DOHH2 (cell line): ENCODE measurements at regions not wholly inside any gene's neighbourhood (a gene's known extent, or its start where the extent isn't known, plus 50 kb on each side); places are given as distances from the start of the nearest gene placed in this dataset.

Source experiments
- H3F3A ChIP-seq: fragments of 200-600 bp; sonication (generic), shearing (Covaris generic); 2 replicates; pipeline ENCODE4 v1.6.0; 2016; ENCODE audit warnings: antibody characterized with exemption, mild to moderate bottlenecking; ENCODE audit not compliant: control insufficient read depth, insufficient read depth
- H3K27ac ChIP-seq: fragments of 200-600 bp; sonication (generic); 2 replicates; pipeline ENCODE4 v1.5.1; 2014; ENCODE audit warnings: low read depth, mild to moderate bottlenecking, low read length, moderate library complexity
- H3K27me3 ChIP-seq: fragments of 200-600 bp; sonication (generic); 2 replicates; pipeline ENCODE4 v1.6.1; 2014; ENCODE audit warnings: mild to moderate bottlenecking, low read length, mixed read lengths; ENCODE audit not compliant: control insufficient read depth
- H3K36me3 ChIP-seq: fragments of 200-600 bp; sonication (generic); 2 replicates; pipeline ENCODE4 v1.6.1; 2014; ENCODE audit warnings: mild to moderate bottlenecking, low read length, moderate library complexity, mixed read lengths; ENCODE audit not compliant: control insufficient read depth
- H3K4me1 ChIP-seq: fragments of 200-600 bp; sonication (generic); 2 replicates; pipeline ENCODE4 v1.6.1; 2014; ENCODE audit warnings: mild to moderate bottlenecking, low read length, mixed read lengths; ENCODE audit not compliant: control insufficient read depth
- H3K4me2 ChIP-seq: fragments of 200-600 bp; sonication (generic); 2 replicates; pipeline ENCODE4 v1.6.0; 2014; ENCODE audit warnings: mild to moderate bottlenecking, low read length, moderate library complexity
- H3K4me3 ChIP-seq: fragments of 200-600 bp; sonication (generic); 2 replicates; pipeline ENCODE4 v1.5.1; 2014; ENCODE audit warnings: mild to moderate bottlenecking, low read length, mixed read lengths
- H3K79me2 ChIP-seq: fragments of 200-600 bp; sonication (generic); 2 replicates; pipeline ENCODE4 v1.6.1; 2014; ENCODE audit warnings: mild to moderate bottlenecking, low read length, mixed read lengths; ENCODE audit not compliant: control insufficient read depth
- H3K9me2 ChIP-seq: fragments of 200-600 bp; sonication (generic); replicated peaks from 2 replicates; pipeline ENCODE4 v1.6.1; 2014; ENCODE audit warnings: mild to moderate bottlenecking, low read length, mixed read lengths; ENCODE audit not compliant: control insufficient read depth
- H3K9me3 ChIP-seq: fragments of 200-600 bp; sonication (generic); 2 replicates; pipeline ENCODE4 v1.6.1; 2014; ENCODE audit warnings: antibody characterized with exemption, low read length, mixed read lengths; ENCODE audit not compliant: control insufficient read depth, insufficient read depth
- H4K20me1 ChIP-seq: fragments of 200-600 bp; sonication (generic); 2 replicates; pipeline ENCODE4 v1.6.0; 2014; ENCODE audit warnings: low read depth, mild to moderate bottlenecking, antibody characterized with exemption, low read length, moderate library complexity; ENCODE audit not compliant: control insufficient read depth, insufficient read depth
- EZH2phosphoT487 ChIP-seq: fragments of 200-600 bp; sonication (generic); IDR thresholded peaks from 2 replicates; pipeline ENCODE4 v1.6.1; 2017; ENCODE audit warnings: borderline replicate concordance, mild to moderate bottlenecking, antibody characterized with exemption, low read length, moderate library complexity, mixed read lengths
- TF ChIP-seq, protein P1 (sequence below): fragments of 200-600 bp; sonication (generic); IDR thresholded peaks from one replicate; pipeline ENCODE4 v1.5.1; 2014; ENCODE audit warnings: antibody characterized with exemption, mild to moderate bottlenecking, low read depth, low read length; ENCODE audit not compliant: poor library complexity, severe bottlenecking

DNA sequence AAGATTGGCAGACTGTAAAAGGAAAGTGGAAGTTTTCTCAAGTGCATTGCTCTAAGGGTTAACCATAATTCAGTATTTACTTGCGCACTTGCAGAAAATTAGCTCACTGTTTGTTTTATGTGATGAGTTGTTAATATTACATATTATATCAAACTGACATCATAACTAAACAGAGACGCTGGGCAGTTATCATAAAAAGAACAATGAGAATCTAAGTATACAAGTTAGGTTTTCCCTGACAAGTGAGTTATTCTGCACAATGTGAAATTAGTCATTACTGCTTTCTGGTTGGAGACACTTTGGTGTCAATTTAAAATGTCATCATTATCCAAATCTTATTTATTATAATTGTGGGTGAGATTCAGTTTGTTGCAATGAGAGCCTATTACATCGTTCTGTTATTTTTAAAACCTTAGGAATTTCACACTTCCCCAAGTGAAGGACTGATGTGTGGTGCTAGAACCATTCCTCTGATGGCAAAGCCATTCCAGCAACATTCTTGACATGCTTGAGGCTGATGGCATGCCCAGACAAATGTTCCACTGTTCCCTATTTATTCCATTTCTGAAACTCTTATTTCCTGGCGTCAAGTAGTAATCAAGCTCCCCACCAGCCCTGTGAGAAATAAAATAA lies 90.1 kb upstream of the FLRT2 start:
- H3K4me1 ChIP-seq: no peaks in the 10 kb centered on the region
- TF ChIP-seq EZH2phosphoT487: no peak
- TF ChIP-seq, protein P1, sequence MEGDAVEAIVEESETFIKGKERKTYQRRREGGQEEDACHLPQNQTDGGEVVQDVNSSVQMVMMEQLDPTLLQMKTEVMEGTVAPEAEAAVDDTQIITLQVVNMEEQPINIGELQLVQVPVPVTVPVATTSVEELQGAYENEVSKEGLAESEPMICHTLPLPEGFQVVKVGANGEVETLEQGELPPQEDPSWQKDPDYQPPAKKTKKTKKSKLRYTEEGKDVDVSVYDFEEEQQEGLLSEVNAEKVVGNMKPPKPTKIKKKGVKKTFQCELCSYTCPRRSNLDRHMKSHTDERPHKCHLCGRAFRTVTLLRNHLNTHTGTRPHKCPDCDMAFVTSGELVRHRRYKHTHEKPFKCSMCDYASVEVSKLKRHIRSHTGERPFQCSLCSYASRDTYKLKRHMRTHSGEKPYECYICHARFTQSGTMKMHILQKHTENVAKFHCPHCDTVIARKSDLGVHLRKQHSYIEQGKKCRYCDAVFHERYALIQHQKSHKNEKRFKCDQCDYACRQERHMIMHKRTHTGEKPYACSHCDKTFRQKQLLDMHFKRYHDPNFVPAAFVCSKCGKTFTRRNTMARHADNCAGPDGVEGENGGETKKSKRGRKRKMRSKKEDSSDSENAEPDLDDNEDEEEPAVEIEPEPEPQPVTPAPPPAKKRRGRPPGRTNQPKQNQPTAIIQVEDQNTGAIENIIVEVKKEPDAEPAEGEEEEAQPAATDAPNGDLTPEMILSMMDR: no peak
- H3K79me2 ChIP-seq: no peaks in the 10 kb centered on the region
- H3K27ac ChIP-seq: no peak overlapping the region
- no peaks in the 10 kb centered on the region for H4K20me1 ChIP-seq
- 0 out of 2 replicates have a peak, but pooled peaks cover 4% of the 10 kb centered on the region for H3K9me3 ChIP-seq
- H3K4me3 ChIP-seq: no peak overlapping the region
- no peaks in the 10 kb centered on the region for H3K27me3 ChIP-seq
- H3K36me3 ChIP-seq: no peaks in the 10 kb centered on the region
- no peaks in the 10 kb centered on the region for H3K9me2 ChIP-seq
- H3F3A ChIP-seq: no peaks in the 10 kb centered on the region
- H3K4me2 ChIP-seq: no peak overlapping the region

DNA sequence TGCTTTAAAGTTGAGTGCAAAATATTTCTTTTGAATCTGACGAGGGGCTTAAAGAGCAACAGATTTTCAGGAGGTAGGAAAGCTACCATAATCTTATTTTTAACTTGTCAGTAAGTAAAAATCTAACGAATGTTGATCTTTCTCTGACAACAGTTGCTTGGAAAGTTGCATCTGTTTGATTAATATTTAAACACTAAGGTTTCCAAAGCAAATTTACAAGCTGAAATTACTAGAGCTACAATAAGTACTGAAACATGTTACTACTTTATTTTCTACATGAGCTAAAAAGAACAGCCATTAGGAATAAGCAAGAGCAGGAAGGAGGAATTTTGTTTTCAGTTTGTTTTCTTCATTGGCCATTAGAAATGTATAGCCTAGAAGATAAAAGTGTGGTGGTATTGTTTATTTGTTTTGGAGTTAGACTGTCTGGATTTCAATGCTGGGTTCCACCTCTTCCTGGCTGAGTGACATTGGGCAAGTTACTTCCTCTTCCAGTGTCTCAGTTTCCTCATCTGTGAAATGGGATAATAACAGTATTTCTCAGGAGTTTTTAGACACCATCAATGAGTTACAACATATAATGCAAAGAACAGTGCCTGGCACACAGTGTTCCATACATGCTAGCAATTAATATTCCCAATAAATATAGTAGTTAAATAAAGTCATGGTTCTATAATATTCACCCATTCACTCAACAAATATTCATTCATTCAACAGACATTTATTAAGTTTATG lies 87.9 kb upstream of the FLRT2 start:
- no peak for TF ChIP-seq EZH2phosphoT487
- TF ChIP-seq, protein P1: no peak
- no peak overlapping the region for H3K4me3 ChIP-seq
- no peaks in the 10 kb centered on the region for H3K4me1 ChIP-seq
- 0 out of 2 replicates have a peak, but pooled peaks cover 4% of the 10 kb centered on the region for H3K9me3 ChIP-seq
- no peak overlapping the region for H3K27ac ChIP-seq
- no peaks in the 10 kb centered on the region for H3K36me3 ChIP-seq
- H3K9me2 ChIP-seq: no peaks in the 10 kb centered on the region
- H4K20me1 ChIP-seq: no peaks in the 10 kb centered on the region
- H3F3A ChIP-seq: no peaks in the 10 kb centered on the region
- no peak overlapping the region for H3K4me2 ChIP-seq
- H3K79me2 ChIP-seq: no peaks in the 10 kb centered on the region
- no peaks in the 10 kb centered on the region for H3K27me3 ChIP-seq

DNA sequence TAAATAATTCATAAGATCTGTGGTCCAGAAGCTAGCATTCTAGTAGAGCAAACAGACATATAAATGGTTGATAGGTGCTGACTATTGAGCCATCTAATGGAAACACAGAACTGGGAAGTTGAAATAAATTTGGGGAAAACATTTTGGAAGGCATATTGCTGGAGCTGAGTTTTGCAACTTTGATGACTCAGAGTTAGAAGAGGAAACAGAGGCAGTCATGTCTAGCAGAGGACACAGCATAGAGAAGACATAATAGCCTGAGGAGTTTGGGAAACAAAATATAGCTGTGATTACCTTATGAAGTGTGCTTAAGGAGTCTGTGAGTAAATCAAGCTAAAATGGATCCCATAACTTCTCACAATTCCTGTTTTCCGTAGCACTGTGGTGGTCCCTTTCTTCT lies 86.9 kb upstream of the FLRT2 start:
- Histone ChIP-seq H3K36me3 (no peaks in the 10 kb centered on the region), H4K20me1 (no peaks in the 10 kb centered on the region), H3K9me3 (0 out of 2 replicates have a peak, but pooled peaks cover 4% of the 10 kb centered on the region), H3K79me2 (no peaks in the 10 kb centered on the region), H3F3A (no peaks in the 10 kb centered on the region), H3K9me2 (no peaks in the 10 kb centered on the region), H3K27ac (no peak overlapping the region), H3K4me2 (no peak overlapping the region), H3K27me3 (no peaks in the 10 kb centered on the region), H3K4me1 (no peaks in the 10 kb centered on the region), H3K4me3 (no peak overlapping the region)
- TF ChIP-seq, protein P1: no peak
- TF ChIP-seq EZH2phosphoT487: no peak
